NCI-H2227 treated with DMSO at 0.1 percent for 48 hours (cell line): ENCODE measurements at regions not wholly inside any gene's neighbourhood (a gene's known extent, or its start where the extent isn't known, plus 50 kb on each side); places are given as distances from the start of the nearest gene placed in this dataset.

Experiments used
- DNase-seq: peaks from one replicate; lab custom pipeline; 2025; lab: John Stamatoyannopoulos, UW

GRCh38 chr2:9738535-9739496 lies 104.5 kb upstream of the TAF1B start:
- no peak for DNase-seq

- DNase-seq: no peak
These were observed 103.7 kb upstream of the TAF1B start for GRCh38 chr2:9739531-9739964.

GRCh38 chr2:9740382-9741073 lies 102.7 kb upstream of the TAF1B start:
- no peak for DNase-seq

GRCh38 chr2:9741110-9741509 lies 102.2 kb upstream of the TAF1B start:
- no peak for DNase-seq

GRCh38 chr2:9742601-9743000 lies 100.7 kb upstream of the TAF1B start:
- DNase-seq: no peak

- no peak for DNase-seq
These were observed 98.8 kb upstream of the TAF1B start for GRCh38 chr2:9744256-9745004.

GRCh38 chr2:9745153-9745899 lies 97.9 kb upstream of the TAF1B start:
- DNase-seq: no peak

- no peak for DNase-seq
These were observed 95.9 kb upstream of the TAF1B start for GRCh38 chr2:9747396-9747795.

GRCh38 chr2:9748577-9748976 lies 94.7 kb upstream of the TAF1B start:
- DNase-seq: no peak

GRCh38 chr2:9749546-9750223 lies 93.6 kb upstream of the TAF1B start:
- DNase-seq: no peak

GRCh38 chr2:9750224-9751215 lies 92.8 kb upstream of the TAF1B start:
- no peak for DNase-seq

GRCh38 chr2:9751831-9752230 lies 91.4 kb upstream of the TAF1B start:
- DNase-seq: no peak

GRCh38 chr2:9752441-9753275 lies 90.6 kb upstream of the TAF1B start:
- DNase-seq: no peak

- no peak for DNase-seq
These were observed 90.0 kb upstream of the TAF1B start for GRCh38 chr2:9753276-9753600.

GRCh38 chr2:9753665-9754531 lies 89.4 kb upstream of the TAF1B start:
- no peak for DNase-seq

- no peak for DNase-seq
These were observed 88.8 kb upstream of the TAF1B start for GRCh38 chr2:9754532-9754887.

GRCh38 chr2:9755008-9755407 lies 88.3 kb upstream of the TAF1B start:
- DNase-seq: no peak

GRCh38 chr2:9755638-9756037 lies 87.6 kb upstream of the TAF1B start:
- DNase-seq: no peak
